ENCODE measurements at regions not wholly inside any gene's neighbourhood (a gene's known extent, or its start where the extent isn't known, plus 50 kb on each side); places are given as distances from the start of the nearest gene placed in this dataset.

- no peaks in the 10 kb centered on the region for H3K9me3 ChIP-seq
- TF ChIP-seq POLR2AphosphoS5 (IDR thresholded peaks at IDR 0.05) (no peak), EP300 (IDR thresholded peaks at IDR 0.05) (no peak), POLR2A (IDR thresholded peaks at IDR 0.05) (no peak), CTCF (IDR thresholded peaks at IDR 0.05) (no peak)
- H3K27me3 ChIP-seq = no peaks in the 10 kb centered on the region
- no peaks in the 10 kb centered on the region for H3K4me1 ChIP-seq
- H3K36me3 ChIP-seq = no peaks in the 10 kb centered on the region
- no peak for DNase-seq (ENCODE audit: low spot score in 2 of 2)
- H3K27ac ChIP-seq = no peak overlapping the region
- WGBS = 82% methylated on average over 2 of the region's 2 CpGs
- no peak overlapping the region for H3K4me3 ChIP-seq
Measured at GRCh38 chr9:90288275-90288639, 354.4 kb downstream of the DIRAS2 start.

GRCh38 chr9:90290716-90291485 lies 351.7 kb downstream of the DIRAS2 start:
- TF ChIP-seq CTCF (IDR thresholded peaks at IDR 0.05) = no peak
- no peak for TF ChIP-seq EP300 (IDR thresholded peaks at IDR 0.05)
- TF ChIP-seq POLR2AphosphoS5 (IDR thresholded peaks at IDR 0.05) = no peak
- no peak for TF ChIP-seq POLR2A (IDR thresholded peaks at IDR 0.05)
- DNase-seq (ENCODE audit: low spot score in 2 of 2) = no peak

DNA sequence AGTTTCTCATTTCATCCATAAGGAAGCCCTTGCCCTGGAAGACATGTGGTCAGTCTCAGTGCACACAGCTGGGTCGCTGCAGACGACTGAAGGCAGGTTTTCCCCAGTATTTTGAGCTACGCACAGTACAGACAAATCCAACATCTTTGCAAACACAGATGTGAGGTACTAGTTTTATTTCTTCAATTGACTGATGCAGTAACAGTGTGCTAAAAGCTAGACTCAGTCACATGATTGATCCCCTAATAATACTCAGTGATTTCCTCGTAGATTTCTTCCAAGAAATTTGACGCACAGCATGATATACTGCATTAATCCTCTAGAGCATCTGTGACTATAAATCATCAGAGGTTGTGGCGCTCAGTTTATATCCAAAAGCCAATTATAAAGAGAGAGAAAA lies 346.1 kb downstream of the DIRAS2 start:
- H3K4me1 ChIP-seq = no peaks in the 10 kb centered on the region

More at GRCh38 chr9:90290716-90291485, 351.7 kb downstream of the DIRAS2 start:
- Histone ChIP-seq H3K27ac (no peak overlapping the region), H3K9me3 (no peaks in the 10 kb centered on the region), H3K27me3 (no peaks in the 10 kb centered on the region), H3K36me3 (no peaks in the 10 kb centered on the region), H3K4me1 (no peaks in the 10 kb centered on the region), H3K4me3 (no peak overlapping the region)
- whole genome bisulfite sequencing = 70% methylated on average over 5 of the region's 5 CpGs

GRCh38 chr9:90299968-90300367 lies 342.7 kb downstream of the DIRAS2 start:
- Histone ChIP-seq H3K27me3 (no peaks in the 10 kb centered on the region), H3K9me3 (no peaks in the 10 kb centered on the region), H3K4me3 (no peak overlapping the region), H3K27ac (no peak overlapping the region), H3K36me3 (no peaks in the 10 kb centered on the region), H3K4me1 (no peaks in the 10 kb centered on the region)
- no peak for DNase-seq (ENCODE audit: low spot score in 2 of 2)
- no peak for TF ChIP-seq POLR2A (IDR thresholded peaks at IDR 0.05)
- TF ChIP-seq CTCF (IDR thresholded peaks at IDR 0.05) = no peak
- TF ChIP-seq POLR2AphosphoS5 (IDR thresholded peaks at IDR 0.05) = no peak
- no peak for TF ChIP-seq EP300 (IDR thresholded peaks at IDR 0.05)
- WGBS = 79% methylated on average over 5 of the region's 5 CpGs

More for the DNA sequence above, 346.1 kb downstream of the DIRAS2 start:
- no peaks in the 10 kb centered on the region for H3K27me3 ChIP-seq
- no peak for DNase-seq (ENCODE audit: low spot score in 2 of 2)
- H3K36me3 ChIP-seq = no peaks in the 10 kb centered on the region
- TF ChIP-seq POLR2A (IDR thresholded peaks at IDR 0.05) (no peak), CTCF (IDR thresholded peaks at IDR 0.05) (no peak)
- H3K4me3 ChIP-seq = no peak overlapping the region
- 22% methylated on average over 6 of the region's 6 CpGs for WGBS
- H3K9me3 ChIP-seq = no peaks in the 10 kb centered on the region
- H3K27ac ChIP-seq = no peak overlapping the region

GRCh38 chr9:90300611-90301276 lies 341.9 kb downstream of the DIRAS2 start:
- H3K27ac ChIP-seq = no peak overlapping the region
- H3K9me3 ChIP-seq = no peaks in the 10 kb centered on the region
- no peak for DNase-seq (ENCODE audit: low spot score in 2 of 2)
- 54% methylated on average over 3 of the region's 3 CpGs for WGBS
- no peaks in the 10 kb centered on the region for H3K27me3 ChIP-seq
- no peaks in the 10 kb centered on the region for H3K36me3 ChIP-seq
- H3K4me1 ChIP-seq = no peaks in the 10 kb centered on the region
- no peak for TF ChIP-seq POLR2A (IDR thresholded peaks at IDR 0.05)
- no peak for TF ChIP-seq EP300 (IDR thresholded peaks at IDR 0.05)
- no peak for TF ChIP-seq POLR2AphosphoS5 (IDR thresholded peaks at IDR 0.05)
- TF ChIP-seq CTCF (IDR thresholded peaks at IDR 0.05) = no peak
- no peak overlapping the region for H3K4me3 ChIP-seq

Data from suprapubic skin (tissue), 4 donors.